ENCODE measurements at regions not wholly inside any gene's neighbourhood (a gene's known extent, or its start where the extent isn't known, plus 50 kb on each side); places are given as distances from the start of the nearest gene placed in this dataset.

DNA sequence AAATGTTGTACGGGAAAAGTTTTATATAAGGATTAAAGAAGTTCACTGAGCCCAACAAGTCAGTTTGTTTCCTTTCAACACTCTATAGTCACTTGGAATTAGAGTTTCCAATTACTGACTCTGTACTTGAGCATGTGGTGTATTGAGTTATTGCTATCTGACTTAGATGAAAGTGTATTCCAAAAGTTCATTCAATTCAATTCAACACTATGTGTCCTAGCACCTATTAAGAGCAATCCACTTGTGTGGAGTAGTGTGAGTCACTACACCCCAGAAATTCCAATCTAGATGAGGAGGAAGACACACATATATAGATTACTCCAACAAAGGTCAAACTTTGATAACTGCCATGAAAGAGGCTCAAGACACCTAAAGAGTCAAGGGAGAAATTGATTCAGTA, 98.2 kb upstream of the SLCO6A1 start:
- DNase-seq (ENCODE audit: low spot score in 2 of 2): no peak
- H3K27me3 ChIP-seq: no peaks in the 10 kb centered on the region
- TF ChIP-seq POLR2A (IDR thresholded peaks at IDR 0.05) (no peak), EP300 (IDR thresholded peaks at IDR 0.05) (no peak)
- no peaks in the 10 kb centered on the region for H3K36me3 ChIP-seq
- H3K4me1 ChIP-seq: peaks cover 0 to 8% (median 0%) of the 10 kb centered on the region in 4 donors
- 95 to 96% methylated on average over 1 of the region's 1 CpG for WGBS, 2 donors
- H3K4me3 ChIP-seq: no peak overlapping the region
- H3K9me3 ChIP-seq: no peaks in the 10 kb centered on the region
- H3K27ac ChIP-seq: no peak overlapping the region

- WGBS, 2 donors: 93 to 99% methylated on average over 2 of the region's 2 CpGs
- Histone ChIP-seq H3K4me3 (no peak overlapping the region), H3K27ac (no peak overlapping the region), H3K36me3 (no peaks in the 10 kb centered on the region), H3K27me3 (no peaks in the 10 kb centered on the region), H3K4me1 (peaks cover 0 to 8% (median 0%) of the 10 kb centered on the region in 4 donors), H3K9me3 (no peaks in the 10 kb centered on the region)
- no peak for DNase-seq (ENCODE audit: low spot score in 2 of 2)
- TF ChIP-seq POLR2A (IDR thresholded peaks at IDR 0.05) (no peak), EP300 (IDR thresholded peaks at IDR 0.05) (no peak)
- TF ChIP-seq, protein P1, sequence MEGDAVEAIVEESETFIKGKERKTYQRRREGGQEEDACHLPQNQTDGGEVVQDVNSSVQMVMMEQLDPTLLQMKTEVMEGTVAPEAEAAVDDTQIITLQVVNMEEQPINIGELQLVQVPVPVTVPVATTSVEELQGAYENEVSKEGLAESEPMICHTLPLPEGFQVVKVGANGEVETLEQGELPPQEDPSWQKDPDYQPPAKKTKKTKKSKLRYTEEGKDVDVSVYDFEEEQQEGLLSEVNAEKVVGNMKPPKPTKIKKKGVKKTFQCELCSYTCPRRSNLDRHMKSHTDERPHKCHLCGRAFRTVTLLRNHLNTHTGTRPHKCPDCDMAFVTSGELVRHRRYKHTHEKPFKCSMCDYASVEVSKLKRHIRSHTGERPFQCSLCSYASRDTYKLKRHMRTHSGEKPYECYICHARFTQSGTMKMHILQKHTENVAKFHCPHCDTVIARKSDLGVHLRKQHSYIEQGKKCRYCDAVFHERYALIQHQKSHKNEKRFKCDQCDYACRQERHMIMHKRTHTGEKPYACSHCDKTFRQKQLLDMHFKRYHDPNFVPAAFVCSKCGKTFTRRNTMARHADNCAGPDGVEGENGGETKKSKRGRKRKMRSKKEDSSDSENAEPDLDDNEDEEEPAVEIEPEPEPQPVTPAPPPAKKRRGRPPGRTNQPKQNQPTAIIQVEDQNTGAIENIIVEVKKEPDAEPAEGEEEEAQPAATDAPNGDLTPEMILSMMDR (IDR thresholded peaks at IDR 0.05): no peak
Measured at GRCh38 chr5:102599289-102599688, 100.5 kb upstream of the SLCO6A1 start.

DNA sequence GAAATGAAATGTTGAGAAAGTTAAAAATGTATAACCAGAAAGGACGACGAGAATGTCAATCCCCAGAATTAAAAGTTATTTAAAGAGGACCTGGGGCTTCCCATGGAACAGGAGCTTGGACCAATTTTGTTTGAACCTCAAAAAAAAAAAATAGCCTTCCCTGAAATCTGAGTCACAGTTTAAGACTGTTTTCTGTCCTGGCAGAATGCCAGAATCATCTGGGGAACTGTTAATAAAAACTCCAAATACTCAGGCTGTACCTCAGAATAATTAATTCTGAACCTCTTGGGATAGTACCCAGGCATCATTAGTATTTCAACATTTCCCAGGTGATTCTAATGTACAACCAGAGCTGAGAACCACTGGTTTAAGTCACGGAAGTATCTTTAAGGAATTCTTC, 102.2 kb upstream of the SLCO6A1 start:
- no peaks in the 10 kb centered on the region for H3K9me3 ChIP-seq
- no peak for DNase-seq (ENCODE audit: low spot score in 2 of 2)
- no peaks in the 10 kb centered on the region for H3K36me3 ChIP-seq
- no peak overlapping the region for H3K27ac ChIP-seq
- no peaks in the 10 kb centered on the region for H3K27me3 ChIP-seq
- 83% methylated on average over 3 of the region's 3 CpGs for WGBS, 2 donors
- H3K4me3 ChIP-seq: no peak overlapping the region
- TF ChIP-seq POLR2A (IDR thresholded peaks at IDR 0.05) (no peak), EP300 (IDR thresholded peaks at IDR 0.05) (no peak)
- TF ChIP-seq, protein P1 (IDR thresholded peaks at IDR 0.05): no peak
- H3K4me1 ChIP-seq: peaks cover 0 to 8% (median 0%) of the 10 kb centered on the region in 4 donors

DNA sequence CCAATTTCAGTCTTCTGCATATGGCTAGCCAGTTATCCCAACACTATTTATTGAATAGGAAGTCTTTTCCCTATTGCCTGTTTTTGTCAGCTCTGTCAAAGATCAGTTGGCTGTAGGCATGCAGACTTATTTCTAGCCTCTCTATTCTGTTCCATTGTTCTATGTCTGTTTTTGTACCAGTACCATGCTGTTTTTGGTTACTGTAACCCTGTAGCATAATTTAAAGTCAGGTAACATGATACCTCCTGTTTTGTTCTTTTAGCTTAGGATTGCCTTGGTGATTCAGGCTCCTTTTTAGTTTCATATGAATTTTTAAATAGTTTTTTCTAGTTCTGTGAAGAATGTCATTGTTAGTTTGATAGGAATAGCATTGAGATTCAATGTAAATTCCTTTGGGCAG, 104.9 kb upstream of the SLCO6A1 start:
- Histone ChIP-seq H3K4me1 (peaks cover 0 to 8% (median 0%) of the 10 kb centered on the region in 4 donors), H3K4me3 (no peak overlapping the region), H3K27me3 (no peaks in the 10 kb centered on the region), H3K27ac (no peak overlapping the region), H3K36me3 (no peaks in the 10 kb centered on the region), H3K9me3 (no peaks in the 10 kb centered on the region)
- TF ChIP-seq POLR2A (IDR thresholded peaks at IDR 0.05) (no peak), EP300 (IDR thresholded peaks at IDR 0.05) (no peak)
- TF ChIP-seq, protein P1 (IDR thresholded peaks at IDR 0.05): no peak
- no peak for DNase-seq (ENCODE audit: low spot score in 2 of 2)

- no peaks in the 10 kb centered on the region for H3K27me3 ChIP-seq
- no peak for DNase-seq (ENCODE audit: low spot score in 2 of 2)
- no peaks in the 10 kb centered on the region for H3K9me3 ChIP-seq
- 66 to 71% methylated on average over 4 of the region's 4 CpGs for WGBS, 2 donors
- H3K27ac ChIP-seq: no peak overlapping the region
- no peak overlapping the region for H3K4me3 ChIP-seq
- H3K4me1 ChIP-seq: no peaks in the 10 kb centered on the region
- H3K36me3 ChIP-seq: no peaks in the 10 kb centered on the region
- no peak for TF ChIP-seq POLR2A (IDR thresholded peaks at IDR 0.05)
- no peak for TF ChIP-seq EP300 (IDR thresholded peaks at IDR 0.05)
Measured at GRCh38 chr5:102608414-102608813, 109.6 kb upstream of the SLCO6A1 start.

GRCh38 chr5:102611312-102611711, 112.5 kb upstream of the SLCO6A1 start:
- Histone ChIP-seq H3K36me3 (no peaks in the 10 kb centered on the region), H3K4me1 (no peaks in the 10 kb centered on the region), H3K27me3 (no peaks in the 10 kb centered on the region), H3K4me3 (no peak overlapping the region), H3K27ac (no peak overlapping the region), H3K9me3 (no peaks in the 10 kb centered on the region)
- WGBS, 2 donors: 60 to 97% methylated on average over 1 of the region's 1 CpG
- no peak for DNase-seq (ENCODE audit: low spot score in 2 of 2)
- TF ChIP-seq EP300 (IDR thresholded peaks at IDR 0.05) (no peak), POLR2A (IDR thresholded peaks at IDR 0.05) (no peak)
- TF ChIP-seq, protein P1 (IDR thresholded peaks at IDR 0.05): no peak
